ENCODE measurements at regions not wholly inside any gene's neighbourhood (a gene's known extent, or its start where the extent isn't known, plus 50 kb on each side); places are given as distances from the start of the nearest gene placed in this dataset.

DNA sequence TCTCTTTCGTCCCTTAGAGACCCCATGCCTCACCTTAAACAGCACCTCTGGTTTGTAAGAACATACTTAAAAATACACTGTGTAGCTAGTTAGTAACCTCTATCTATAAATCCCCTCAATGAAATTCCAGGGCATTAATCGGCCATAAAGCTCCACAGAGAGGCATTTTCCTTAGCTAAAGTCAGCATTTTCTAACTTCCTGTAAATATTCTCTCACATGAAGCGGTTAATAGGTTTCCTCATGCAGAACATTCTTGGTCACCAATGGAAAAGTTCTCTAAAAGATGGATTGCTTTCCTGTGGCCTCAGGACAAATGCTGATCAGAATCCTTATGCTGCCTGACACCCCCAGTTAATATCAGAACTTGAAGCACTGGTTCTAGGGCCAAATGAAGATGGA is 248.6 kb upstream of the BOD1L1 start:
- H2BK15ac ChIP-seq (ENCODE audit: low read depth, low read length): no peak overlapping the region
- no peak overlapping the region for H4K91ac ChIP-seq (ENCODE audit: insufficient read length, low read depth, low read length)
- H3K23me2 ChIP-seq (ENCODE audit: insufficient read length, low read depth, low read length, poor library complexity, severe bottlenecking): no peaks in the 10 kb centered on the region
- no peaks in the 10 kb centered on the region for H3K27me3 ChIP-seq (ENCODE audit: insufficient read depth, low read length)
- no peak overlapping the region for H2BK20ac ChIP-seq (ENCODE audit: low read depth, low read length, poor library complexity, severe bottlenecking)
- no peaks in the 10 kb centered on the region for H3K79me1 ChIP-seq (ENCODE audit: insufficient read depth, low read depth, low read length, poor library complexity, severe bottlenecking)
- no peak overlapping the region for H4K8ac ChIP-seq (replicated peaks; ENCODE audit: insufficient read length, low read depth, low read length)
- no peak overlapping the region for H3K4me2 ChIP-seq (ENCODE audit: insufficient read depth, insufficient read length, low read length)
- no peak overlapping the region for H3K18ac ChIP-seq (ENCODE audit: insufficient read length, low read depth, low read length)
- H2AFZ ChIP-seq (ENCODE audit: low read length): no peak overlapping the region
- H3K4ac ChIP-seq (ENCODE audit: low read depth, low read length): no peak overlapping the region
- no peak overlapping the region for H3K23ac ChIP-seq (ENCODE audit: insufficient read length, low read depth, low read length)
- H3K9ac ChIP-seq (ENCODE audit: extremely low read depth, insufficient read length, low read length): no peak overlapping the region
- no peak for DNase-seq
- no peak overlapping the region for H2BK120ac ChIP-seq (ENCODE audit: low read depth, low read length, poor library complexity, severe bottlenecking)
- TF ChIP-seq, protein P1, sequence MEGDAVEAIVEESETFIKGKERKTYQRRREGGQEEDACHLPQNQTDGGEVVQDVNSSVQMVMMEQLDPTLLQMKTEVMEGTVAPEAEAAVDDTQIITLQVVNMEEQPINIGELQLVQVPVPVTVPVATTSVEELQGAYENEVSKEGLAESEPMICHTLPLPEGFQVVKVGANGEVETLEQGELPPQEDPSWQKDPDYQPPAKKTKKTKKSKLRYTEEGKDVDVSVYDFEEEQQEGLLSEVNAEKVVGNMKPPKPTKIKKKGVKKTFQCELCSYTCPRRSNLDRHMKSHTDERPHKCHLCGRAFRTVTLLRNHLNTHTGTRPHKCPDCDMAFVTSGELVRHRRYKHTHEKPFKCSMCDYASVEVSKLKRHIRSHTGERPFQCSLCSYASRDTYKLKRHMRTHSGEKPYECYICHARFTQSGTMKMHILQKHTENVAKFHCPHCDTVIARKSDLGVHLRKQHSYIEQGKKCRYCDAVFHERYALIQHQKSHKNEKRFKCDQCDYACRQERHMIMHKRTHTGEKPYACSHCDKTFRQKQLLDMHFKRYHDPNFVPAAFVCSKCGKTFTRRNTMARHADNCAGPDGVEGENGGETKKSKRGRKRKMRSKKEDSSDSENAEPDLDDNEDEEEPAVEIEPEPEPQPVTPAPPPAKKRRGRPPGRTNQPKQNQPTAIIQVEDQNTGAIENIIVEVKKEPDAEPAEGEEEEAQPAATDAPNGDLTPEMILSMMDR (conservative IDR thresholded peaks at IDR 0.05): no peak
- Mint-ChIP-seq H3K4me1 (no peaks in the 10 kb centered on the region), H3K4me3 (no peak overlapping the region), H3K9me3 (no peaks in the 10 kb centered on the region), H3K27ac (no peak overlapping the region), H3K36me3 (ENCODE audit: insufficient read depth in 1 of 3, low read depth in 3 of 3) (no peaks in the 10 kb centered on the region; a peak in 1 of 7 replicates), H3K27me3 (ENCODE audit: low read depth) (no peaks in the 10 kb centered on the region)
- no peak overlapping the region for H3T11ph ChIP-seq (ENCODE audit: low read length)
- H3K27ac ChIP-seq (ENCODE audit: insufficient read length, low read depth, low read length): no peak overlapping the region
- H3K4me1 ChIP-seq (ENCODE audit: insufficient read depth, low read length): no peaks in the 10 kb centered on the region
- no peaks in the 10 kb centered on the region for H3K9me3 ChIP-seq (ENCODE audit: control insufficient read depth, low read depth, low read length)
- no CpG with 5 or more reads among the region's 3 CpGs for WGBS (ENCODE audit: extremely low coverage, insufficient read length, low lambda C conversion rate)
- H4K20me1 ChIP-seq (ENCODE audit: control insufficient read depth, insufficient read depth, insufficient read length): no peaks in the 10 kb centered on the region
- H3K79me2 ChIP-seq (ENCODE audit: insufficient read depth, low read length): no peaks in the 10 kb centered on the region
- no peak overlapping the region for H4K5ac ChIP-seq (ENCODE audit: insufficient read length, low read depth, low read length)
- no peak overlapping the region for H3K56ac ChIP-seq (ENCODE audit: insufficient read length, low read depth, low read length)
- H2AK5ac ChIP-seq (ENCODE audit: insufficient read length, low read length): no peak overlapping the region
- H3K14ac ChIP-seq (ENCODE audit: insufficient read depth, low read length): no peak overlapping the region
- no peak overlapping the region for H2BK5ac ChIP-seq (ENCODE audit: insufficient read length, low read length)
- H2BK12ac ChIP-seq (ENCODE audit: insufficient read length, low read depth, low read length): no peak overlapping the region

Measured in H9 (cell line).